H1 (cell line): ENCODE measurements at regions not wholly inside any gene's neighbourhood (a gene's known extent, or its start where the extent isn't known, plus 50 kb on each side); places are given as distances from the start of the nearest gene placed in this dataset.

Experiments used
- CTCF ChIA-PET: fragments of 300-600 bp; sonication (Branson Sonifier 250); formaldehyde crosslinking; loops from one replicate; lab custom pipeline; 2021; ENCODE audit not compliant: partially characterized antibody; lab: Charles Lee
- POLR2A ChIA-PET: fragments of 300-600 bp; sonication (Branson Sonifier 250); formaldehyde crosslinking; loops from one replicate; lab custom pipeline; 2021; ENCODE audit warnings: inconsistent platforms; ENCODE audit not compliant: partially characterized antibody; lab: Charles Lee
- DNase-seq, 2 experiments: peaks; one replicate each; pipeline versions ENCODE4 v3.0.0 to v3.0.0-alpha.2; 2010 to 2022; ENCODE audit warnings: low spot score in 2 of 2, low read depth in 1 of 2, mixed read lengths in 1 of 2
- FAIRE-seq: peaks from 2 replicates; lab custom pipeline; 2011; peaks lifted over from hg19 to GRCh38; lab: Jason Lieb, UNC
- H2AFZ ChIP-seq: 2 replicates; pipeline ENCODE4 v1.8.1; 2012; ENCODE audit warnings: low read length, inconsistent platforms
- H2AK5ac ChIP-seq: 2 replicates; pipeline ENCODE4 v1.6.1; 2013; ENCODE audit warnings: low read depth, low read length
- H2BK120ac ChIP-seq: replicated peaks from 2 replicates; pipeline ENCODE3; 2013; ENCODE audit warnings: low read depth, low read length, inconsistent platforms
- H2BK12ac ChIP-seq: 2 replicates; pipeline ENCODE4 v1.6.1; 2013; ENCODE audit warnings: low read depth, low read length
- H2BK15ac ChIP-seq: 2 replicates; pipeline ENCODE4 v1.6.1; 2013; ENCODE audit warnings: low read length
- H2BK20ac ChIP-seq: 2 replicates; pipeline ENCODE4 v1.6.1; 2013; ENCODE audit warnings: low read length
- H2BK5ac ChIP-seq: 2 replicates; pipeline ENCODE4 v1.6.1; 2013; ENCODE audit warnings: low read depth, low read length
- H3K14ac ChIP-seq: 2 replicates; pipeline ENCODE4 v1.6.1; 2013; ENCODE audit warnings: inconsistent platforms; ENCODE audit not compliant: insufficient read length
- H3K18ac ChIP-seq: 2 replicates; pipeline ENCODE4 v1.6.1; 2013; ENCODE audit warnings: low read length; ENCODE audit errors: extremely low read depth
- H3K23ac ChIP-seq: 2 replicates; pipeline ENCODE4 v1.6.1; 2013; ENCODE audit warnings: inconsistent platforms; ENCODE audit not compliant: insufficient read length
- H3K23me2 ChIP-seq: 2 replicates; pipeline ENCODE4 v1.6.1; 2013; ENCODE audit warnings: low read depth, low read length
- H3K27ac ChIP-seq: 2 replicates; pipeline ENCODE4 v1.6.1; 2011; ENCODE audit warnings: low read depth, low read length, inconsistent platforms
- H3K27me3 ChIP-seq, 4 experiments: replicated peaks in 1 of 4; 1 replicate in 1 of 4; 2 replicates in 3 of 4; pipeline versions ENCODE4 v1.6.1 to v1.8.1; 2011 to 2013; ENCODE audit warnings: low read length in 3 of 4, mild to moderate bottlenecking in 3 of 4, inconsistent platforms in 2 of 4, mixed read lengths in 2 of 4, moderate library complexity in 1 of 4; ENCODE audit not compliant: control insufficient read depth in 3 of 4, insufficient read depth in 3 of 4; ENCODE audit errors: extremely low read depth in 1 of 4
- H3K36me3 ChIP-seq, 4 experiments: 2 replicates each; pipeline versions ENCODE4 v1.6.1 to v1.8.1; 2011 to 2013; ENCODE audit warnings: mild to moderate bottlenecking in 4 of 4, low read length in 3 of 4, moderate library complexity in 2 of 4, control low read depth in 1 of 4, inconsistent platforms in 1 of 4; ENCODE audit not compliant: insufficient read depth in 4 of 4, control insufficient read depth in 2 of 4
- H3K4ac ChIP-seq: replicated peaks from 2 replicates; pipeline ENCODE3; 2013; ENCODE audit warnings: low read length, low read depth, mixed read lengths, inconsistent platforms; ENCODE audit not compliant: insufficient read length
- H3K4me1 ChIP-seq, 4 experiments: replicated peaks in 1 of 4; 1 replicate in 1 of 4; 2 replicates in 3 of 4; pipeline versions ENCODE4 v1.6.1 to v1.8.1; 2011 to 2013; ENCODE audit warnings: low read length in 3 of 4, inconsistent platforms in 2 of 4, mixed read lengths in 1 of 4; ENCODE audit not compliant: insufficient read depth in 4 of 4, control insufficient read depth in 3 of 4
- H3K4me2 ChIP-seq, 2 experiments: 2 replicates each; pipeline versions ENCODE4 v1.6.1 to v1.8.1; 2011 to 2013; ENCODE audit warnings: low read depth in 2 of 2, low read length in 2 of 2, control low read depth in 1 of 2, inconsistent platforms in 1 of 2, mild to moderate bottlenecking in 1 of 2; ENCODE audit not compliant: insufficient read depth in 1 of 2
- H3K4me3 ChIP-seq, 4 experiments: fragments of 200-600, 300-600 bp in 1 of 4; sonication (generic), shearing (Covaris generic), sonication (Bioruptor Twin) in 1 of 4; 2 replicates each; pipeline versions ENCODE4 v1.5.1 to v1.8.1; 2011 to 2016; ENCODE audit warnings: low read length in 4 of 4, low read depth in 3 of 4, control low read depth in 2 of 4, inconsistent platforms in 2 of 4, mild to moderate bottlenecking in 2 of 4, mixed read lengths in 1 of 4, moderate library complexity in 1 of 4; ENCODE audit not compliant: insufficient read depth in 2 of 4; ENCODE audit errors: extremely low read depth in 1 of 4
- H3K56ac ChIP-seq: replicated peaks from 2 replicates; pipeline ENCODE3; 2013; ENCODE audit warnings: low read depth, mild to moderate bottlenecking, mixed read lengths, low read length, inconsistent platforms; ENCODE audit not compliant: insufficient read length
- H3K79me1 ChIP-seq: 2 replicates; pipeline ENCODE4 v1.6.1; 2013; ENCODE audit warnings: low read depth, low read length, control low read depth
- H3K79me2 ChIP-seq, 2 experiments: 2 replicates each; pipeline versions ENCODE4 v1.6.1 to v1.8.1; 2012 to 2013; ENCODE audit warnings: low read length in 2 of 2, mild to moderate bottlenecking in 2 of 2, inconsistent platforms in 1 of 2; ENCODE audit not compliant: insufficient read depth in 2 of 2, control insufficient read depth in 1 of 2
- H3K9ac ChIP-seq, 4 experiments: replicated peaks in 1 of 4; 1 replicate in 1 of 4; 2 replicates in 3 of 4; pipeline versions ENCODE4 v1.6.1 to v1.8.1; 2011 to 2013; ENCODE audit warnings: low read depth in 3 of 4, low read length in 3 of 4, control low read depth in 2 of 4, mild to moderate bottlenecking in 2 of 4, moderate library complexity in 2 of 4, inconsistent platforms in 1 of 4; ENCODE audit errors: extremely low read depth in 1 of 4
- H3K9me3 ChIP-seq, 2 experiments: 2 replicates each; pipeline versions ENCODE4 v1.6.1 to v1.8.1; 2012 to 2013; ENCODE audit warnings: mild to moderate bottlenecking in 2 of 2, moderate library complexity in 2 of 2, control low read depth in 1 of 2, inconsistent platforms in 1 of 2, low read depth in 1 of 2, low read length in 1 of 2, mixed read lengths in 1 of 2; ENCODE audit not compliant: insufficient read depth in 2 of 2
- H4K20me1 ChIP-seq, 2 experiments: replicated peaks in 1 of 2; 2 replicates each; pipeline versions ENCODE3 to v1.8.1; 2011 to 2013; ENCODE audit warnings: inconsistent platforms in 2 of 2, low read length in 2 of 2, mild to moderate bottlenecking in 1 of 2; ENCODE audit not compliant: insufficient read depth in 2 of 2, control insufficient read depth in 1 of 2
- H4K5ac ChIP-seq: 2 replicates; pipeline ENCODE4 v1.6.1; 2013; ENCODE audit warnings: low read length, low read depth, mixed read lengths, inconsistent platforms; ENCODE audit not compliant: insufficient read length
- H4K8ac ChIP-seq: 2 replicates; pipeline ENCODE4 v1.8.0; 2013; ENCODE audit warnings: mild to moderate bottlenecking, moderate library complexity, low read length, inconsistent platforms; ENCODE audit not compliant: insufficient read depth; ENCODE audit errors: extremely low read depth
- H4K91ac ChIP-seq: replicated peaks from 2 replicates; pipeline ENCODE3; 2013; ENCODE audit warnings: low read length, mixed read lengths, inconsistent platforms; ENCODE audit not compliant: insufficient read length
- CEBPB ChIP-seq: IDR thresholded peaks from 2 replicates; pipeline ENCODE4 v1.6.1; 2012; ENCODE audit warnings: low read depth, low read length
- CHD1 ChIP-seq: IDR thresholded peaks from 2 replicates; pipeline ENCODE4 v1.6.1; 2012; ENCODE audit warnings: low read depth, low read length, improper control_type of control experiment
- HDAC2 ChIP-seq, 2 experiments: fragments of 300-600 bp in 1 of 2; sonication (generic) in 1 of 2; IDR thresholded peaks; 2 replicates each; pipeline ENCODE4 v1.6.1; 2011 to 2012; ENCODE audit warnings: low read depth in 2 of 2, low read length in 2 of 2, mild to moderate bottlenecking in 2 of 2, moderate library complexity in 2 of 2, borderline replicate concordance in 1 of 2, inconsistent platforms in 1 of 2
- HDAC6 ChIP-seq: IDR thresholded peaks from one replicate; pipeline ENCODE4 v1.7.1; 2012; ENCODE audit warnings: low read depth, mild to moderate bottlenecking, inconsistent platforms, low read length, moderate library complexity
- KDM5A ChIP-seq: fragments of 200-600 bp; IDR thresholded peaks from 2 replicates; pipeline ENCODE4 v1.7.1; 2012; ENCODE audit warnings: mild to moderate bottlenecking, low read length, inconsistent platforms, mixed read lengths
- MAFK ChIP-seq: IDR thresholded peaks from 2 replicates; pipeline ENCODE4 v1.6.1; 2012; ENCODE audit warnings: low read depth, mild to moderate bottlenecking, improper control_type of control experiment, low read length
- NRF1 ChIP-seq: IDR thresholded peaks from 2 replicates; pipeline ENCODE4 v1.6.1; 2011; ENCODE audit warnings: mild to moderate bottlenecking, low read depth, low read length, improper control_type of control experiment
- WGBS, 2 experiments: shearing (Covaris generic) in 1 of 2; methylation state at CpG; one replicate each; pipeline versions ENCODE4 v1.1.6 to v1.1.7; 2013 to 2015; ENCODE audit warnings: low lambda C conversion rate in 2 of 2, mixed read lengths in 2 of 2, inconsistent platforms in 1 of 2, low coverage in 1 of 2, missing lambda C conversion rate in 1 of 2; ENCODE audit not compliant: insufficient replicate concordance in 2 of 2, insufficient coverage in 1 of 2, insufficient read length in 1 of 2; ENCODE audit errors: extremely low coverage in 1 of 2, missing lambda C conversion rate in 1 of 2; 5-methylcytosine and 5-hydroxymethylcytosine counted together

GRCh38 chr15:53390549-53390948, 368.9 kb downstream of the WDR72 start:
- H2BK120ac ChIP-seq, result no peak overlapping the region
- H3K14ac ChIP-seq, result no peak overlapping the region
- no peak overlapping the region for H3K18ac ChIP-seq
- no peak overlapping the region for H2BK20ac ChIP-seq
- no peak overlapping the region for H3K4me3 ChIP-seq
- H4K5ac ChIP-seq, result no peak overlapping the region
- H3K9ac ChIP-seq, result no peak overlapping the region
- DNase-seq (no peak), FAIRE-seq (no peak)
- no peaks in the 10 kb centered on the region for H4K20me1 ChIP-seq
- no peaks in the 10 kb centered on the region for H3K36me3 ChIP-seq
- no peak overlapping the region for H2AFZ ChIP-seq
- no peak overlapping the region for H2BK15ac ChIP-seq
- POLR2A ChIA-PET, result no interaction called here
- no peaks in the 10 kb centered on the region for H3K9me3 ChIP-seq
- WGBS, 2 experiments, result 96% methylated on average over 1 of the region's 1 CpG; no CpG with 5 or more reads in 1 of the 2 experiments
- H3K4ac ChIP-seq, result no peak overlapping the region
- H3K23ac ChIP-seq, result no peak overlapping the region
- no peak overlapping the region for H4K8ac ChIP-seq
- CTCF ChIA-PET, result interaction anchor here (1.0 kb wide), 1 partner anchor 195 kb away, joined by 3 read pairs; no protein-coding TSS in a partner anchor
- no peaks in the 10 kb centered on the region for H3K79me2 ChIP-seq
- H3K27ac ChIP-seq, result no peak overlapping the region
- H3K27me3 ChIP-seq, result no peaks in the 10 kb centered on the region
- no peak overlapping the region for H2AK5ac ChIP-seq
- H3K56ac ChIP-seq, result no peak overlapping the region
- no peaks in the 10 kb centered on the region for H3K79me1 ChIP-seq
- H4K91ac ChIP-seq, result no peak overlapping the region
- H3K4me2 ChIP-seq, result no peak overlapping the region
- no peak overlapping the region for H2BK5ac ChIP-seq
- TF ChIP-seq KDM5A (no peak), CEBPB (no peak), CHD1 (no peak), HDAC6 (no peak), HDAC2 (IDR thresholded peaks at IDR 0.05; ENCODE audit: borderline replicate concordance in 1 of 2, low read depth in 2 of 2, low read length in 2 of 2) (no peak), NRF1 (no peak), MAFK (no peak)
- no peaks in the 10 kb centered on the region for H3K23me2 ChIP-seq
- H2BK12ac ChIP-seq, result no peak overlapping the region
- 0 out of 7 replicates have a peak, but pooled peaks cover 0 to 1% (median 0%) of the 10 kb centered on the region in 4 experiments for H3K4me1 ChIP-seq
